ENCODE measurements at regions not wholly inside any gene's neighbourhood (a gene's known extent, or its start where the extent isn't known, plus 50 kb on each side); places are given as distances from the start of the nearest gene placed in this dataset.

DNA sequence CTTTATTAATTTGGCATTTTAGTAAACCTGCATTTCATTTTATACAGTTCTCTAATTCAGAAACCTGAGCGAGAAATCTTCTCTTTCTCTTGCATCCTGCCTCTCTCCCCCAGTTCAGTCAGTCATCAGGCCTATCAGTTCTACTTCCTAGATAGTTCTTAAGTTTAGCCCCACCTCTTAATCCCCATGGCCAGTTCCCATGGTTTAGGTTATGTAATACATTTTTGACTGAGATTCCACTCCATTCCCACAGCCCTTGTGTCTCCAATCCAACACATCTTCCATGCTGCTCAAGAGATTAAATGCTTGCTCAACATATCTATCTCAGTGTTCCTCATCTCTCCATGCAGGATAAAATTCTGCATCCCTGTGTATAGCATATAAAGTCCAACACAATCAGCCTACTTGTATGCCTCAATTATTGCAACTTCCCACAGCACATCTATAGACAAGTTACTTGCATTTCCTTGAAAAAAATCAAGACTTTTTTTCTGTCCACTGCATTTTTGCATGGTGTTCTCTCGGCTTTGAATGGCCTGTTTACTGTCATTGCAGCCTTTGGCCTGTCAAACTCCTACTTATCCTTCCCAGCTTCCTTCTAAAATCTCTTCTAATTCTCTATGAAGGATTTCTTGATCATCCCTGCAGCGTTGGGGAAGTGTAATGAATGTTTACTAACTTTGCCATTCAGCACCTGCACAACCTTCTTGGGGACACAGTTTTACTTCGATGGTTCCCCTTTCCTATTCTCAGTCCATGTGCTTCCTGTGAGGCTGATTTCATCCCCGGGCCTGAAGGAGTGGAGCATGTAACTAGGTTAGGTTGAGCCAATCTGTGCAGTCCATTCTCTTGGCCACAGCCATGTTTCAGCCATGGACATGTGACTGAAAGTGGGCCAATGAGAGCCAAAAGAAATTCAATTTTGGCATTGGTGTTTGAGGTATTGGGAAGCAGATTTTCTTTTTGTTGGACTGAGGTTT is 80.8 kb downstream of the DACT1 start:
- no peak overlapping the region for H3K4me3 Mint-ChIP-seq
- no peak overlapping the region for H3K27ac Mint-ChIP-seq
- no peak for DNase-seq
- H3K36me3 Mint-ChIP-seq: no peaks in the 10 kb centered on the region
- peaks cover 11% of the 10 kb centered on the region for H3K27me3 Mint-ChIP-seq
- no peaks in the 10 kb centered on the region for H3K9me3 Mint-ChIP-seq
- peaks cover 2% of the 10 kb centered on the region for H3K4me1 Mint-ChIP-seq

DNA sequence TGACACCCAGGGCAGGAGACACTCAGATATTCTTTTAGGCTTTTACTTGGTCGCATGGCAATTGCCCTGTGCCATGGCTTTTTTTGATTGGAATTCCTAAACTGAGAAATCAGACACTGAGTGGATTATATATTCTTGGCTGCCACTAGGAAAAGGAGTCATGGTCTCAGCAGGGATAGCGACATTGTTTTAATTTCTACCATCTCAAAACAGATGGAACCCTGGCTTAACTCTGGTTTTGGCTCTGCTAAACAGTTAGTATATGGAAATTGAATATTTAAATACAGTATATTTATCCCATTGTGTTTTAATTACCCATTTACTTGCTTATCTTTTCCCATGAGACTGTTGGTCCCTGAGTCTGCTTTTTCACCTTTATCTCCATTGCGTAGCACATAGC is 84.0 kb downstream of the DACT1 start:
- Mint-ChIP-seq H3K36me3 (no peaks in the 10 kb centered on the region), H3K27me3 (peaks cover 13% of the 10 kb centered on the region), H3K4me1 (no peaks in the 10 kb centered on the region), H3K4me3 (no peak overlapping the region), H3K27ac (no peak overlapping the region), H3K9me3 (no peaks in the 10 kb centered on the region)
- no peak for DNase-seq

DNA sequence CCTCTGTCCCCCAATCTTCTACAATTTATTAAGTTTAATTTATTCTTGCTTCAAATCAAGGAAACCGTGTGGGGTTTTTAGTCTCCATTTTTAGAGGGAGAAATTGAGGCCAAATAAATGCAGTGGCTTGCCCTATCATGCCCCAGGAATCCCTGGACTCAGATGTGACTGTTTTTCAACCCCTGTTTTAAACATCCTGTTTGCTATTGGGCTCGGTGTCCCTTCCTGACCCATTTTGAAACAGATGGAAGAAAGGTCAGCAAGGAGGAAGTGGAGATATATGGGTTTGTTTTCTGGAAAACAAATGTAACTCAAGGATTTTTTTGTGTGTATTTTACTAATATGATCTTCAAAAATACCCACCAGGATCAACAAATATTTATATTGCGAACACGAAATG is 84.7 kb downstream of the DACT1 start:
- H3K27me3 Mint-ChIP-seq: peaks cover 16% of the 10 kb centered on the region
- no peak overlapping the region for H3K4me3 Mint-ChIP-seq
- no peak overlapping the region for H3K27ac Mint-ChIP-seq
- no peaks in the 10 kb centered on the region for H3K36me3 Mint-ChIP-seq
- H3K9me3 Mint-ChIP-seq: no peaks in the 10 kb centered on the region
- DNase-seq: no peak
- H3K4me1 Mint-ChIP-seq: no peaks in the 10 kb centered on the region

DNA sequence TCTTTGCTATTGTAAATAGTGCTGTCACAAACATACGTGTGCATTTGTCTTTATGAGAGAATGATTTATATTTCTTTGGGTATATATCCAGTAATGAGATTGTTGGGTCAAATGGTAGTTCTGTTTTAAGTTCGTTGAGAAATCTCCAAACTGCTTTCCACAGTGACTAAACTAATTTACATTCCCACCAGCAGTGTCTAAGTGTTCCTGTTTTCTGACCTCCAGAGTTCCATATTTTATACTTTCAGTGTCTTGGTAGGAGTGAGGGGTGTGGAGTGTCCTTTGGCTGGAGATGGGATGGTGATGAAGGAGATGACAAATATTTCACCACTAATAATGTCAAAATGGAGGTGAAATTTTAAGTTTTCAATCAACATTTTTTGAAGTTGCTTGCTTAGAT is 86.4 kb downstream of the DACT1 start:
- no peak for DNase-seq
- no peaks in the 10 kb centered on the region for H3K4me1 Mint-ChIP-seq

DNA sequence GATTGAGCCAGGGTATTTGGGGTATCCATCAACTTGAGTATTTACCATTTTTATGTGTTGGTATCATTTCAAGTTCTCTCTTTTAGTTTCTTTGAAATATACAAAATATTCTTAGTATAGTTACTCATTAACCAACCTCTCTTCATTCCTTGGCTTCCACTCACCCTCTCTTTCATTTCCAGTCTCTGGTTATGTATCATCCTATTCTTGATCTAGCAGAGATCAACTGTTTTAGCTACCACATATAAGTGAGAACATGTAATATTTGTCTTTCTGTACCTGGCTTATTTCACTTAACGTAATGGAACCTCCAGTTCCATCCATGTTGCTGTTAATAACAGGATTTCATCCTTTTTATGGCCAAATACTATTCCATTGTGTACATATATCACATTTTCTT is 86.9 kb downstream of the DACT1 start:
- no peaks in the 10 kb centered on the region for H3K9me3 Mint-ChIP-seq
- no peak overlapping the region for H3K27ac Mint-ChIP-seq
- H3K4me3 Mint-ChIP-seq: no peak overlapping the region
- H3K4me1 Mint-ChIP-seq: no peaks in the 10 kb centered on the region
- no peak for DNase-seq
- no peaks in the 10 kb centered on the region for H3K36me3 Mint-ChIP-seq
- peaks cover 15% of the 10 kb centered on the region for H3K27me3 Mint-ChIP-seq

More for the DNA sequence above, 86.4 kb downstream of the DACT1 start:
- Mint-ChIP-seq H3K27me3 (peaks cover 16% of the 10 kb centered on the region), H3K27ac (no peak overlapping the region), H3K9me3 (no peaks in the 10 kb centered on the region), H3K4me3 (no peak overlapping the region), H3K36me3 (no peaks in the 10 kb centered on the region)

DNA sequence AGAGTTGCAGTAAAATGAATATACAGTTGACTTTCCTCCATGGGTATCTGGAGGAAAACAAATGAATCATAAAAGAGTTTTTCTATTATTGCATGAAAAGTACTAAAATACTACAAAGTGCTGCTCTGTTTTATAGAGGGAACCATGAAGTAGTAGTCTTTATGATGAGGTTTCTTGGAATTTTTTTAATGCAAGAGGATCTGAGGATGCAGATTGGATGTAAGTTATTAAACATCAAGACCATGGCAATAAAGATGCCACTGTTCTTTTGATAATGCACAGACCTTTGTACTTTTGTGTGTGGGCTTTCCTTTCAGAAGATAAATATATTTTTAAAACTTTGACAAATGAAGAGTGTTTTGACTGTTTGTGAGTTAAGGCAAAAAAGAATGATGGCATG is 87.5 kb downstream of the DACT1 start:
- Mint-ChIP-seq H3K9me3 (no peaks in the 10 kb centered on the region), H3K4me1 (no peaks in the 10 kb centered on the region), H3K36me3 (no peaks in the 10 kb centered on the region), H3K27ac (no peak overlapping the region), H3K27me3 (peaks cover 13% of the 10 kb centered on the region), H3K4me3 (no peak overlapping the region)
- no peak for DNase-seq

DNA sequence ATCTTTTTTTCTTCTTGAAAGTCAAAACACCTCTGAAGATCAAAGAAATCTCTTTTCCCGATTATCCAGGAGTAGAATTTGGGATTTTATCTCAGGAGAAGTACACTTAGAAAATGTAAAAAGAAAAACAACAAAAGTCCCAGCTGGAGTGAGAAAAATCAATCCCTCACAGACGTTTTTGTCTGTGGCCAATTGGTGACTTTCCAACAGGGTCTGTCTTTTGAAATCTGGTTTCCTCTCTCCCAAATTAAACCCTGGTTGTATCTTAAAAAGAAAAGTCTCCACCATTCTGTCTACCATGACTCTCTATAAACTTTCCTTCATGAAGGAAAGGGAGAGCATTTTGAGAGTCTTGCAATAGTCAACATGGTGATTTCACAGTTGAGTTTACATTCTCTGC is 88.1 kb downstream of the DACT1 start:
- peaks cover 17% of the 10 kb centered on the region for H3K27me3 Mint-ChIP-seq
- H3K36me3 Mint-ChIP-seq: no peaks in the 10 kb centered on the region
- no peak overlapping the region for H3K4me3 Mint-ChIP-seq
- no peak overlapping the region for H3K27ac Mint-ChIP-seq
- DNase-seq: no peak
- H3K9me3 Mint-ChIP-seq: no peaks in the 10 kb centered on the region
- H3K4me1 Mint-ChIP-seq: no peaks in the 10 kb centered on the region

DNA sequence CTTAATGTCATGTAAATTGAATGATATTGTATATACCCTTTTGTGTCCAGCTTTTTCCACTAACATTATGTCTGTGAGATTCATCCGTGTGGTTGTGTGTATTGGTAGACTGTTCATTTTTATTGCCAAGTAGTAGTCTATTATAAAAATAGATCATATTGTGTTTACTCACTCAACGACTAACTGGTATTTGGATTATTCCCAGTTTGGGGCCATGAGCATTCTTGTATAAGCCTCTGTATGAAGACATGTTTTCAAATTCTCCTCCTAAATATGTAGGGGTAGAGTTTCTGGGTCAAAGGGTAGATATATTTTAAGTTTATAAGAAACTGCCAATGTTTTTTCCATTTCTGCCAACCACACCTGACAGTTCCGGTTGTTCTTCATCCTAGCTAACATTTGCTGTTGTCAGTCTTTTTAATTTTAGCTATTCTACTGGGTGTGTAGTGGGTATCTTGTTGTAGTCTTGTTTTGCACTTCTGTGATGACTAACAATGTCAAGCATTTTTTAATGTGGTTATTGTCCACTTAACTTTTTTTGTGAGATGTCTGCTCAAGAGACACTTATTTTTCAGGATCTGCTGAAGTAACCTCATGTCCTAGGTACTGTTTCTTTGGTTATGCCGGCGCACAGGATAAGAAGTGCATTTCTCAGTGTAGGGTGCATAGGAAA is 93.2 kb downstream of the DACT1 start:
- Mint-ChIP-seq H3K9me3 (no peaks in the 10 kb centered on the region), H3K4me1 (peaks cover 17% of the 10 kb centered on the region), H3K27ac (no peak overlapping the region), H3K36me3 (no peaks in the 10 kb centered on the region), H3K27me3 (peaks cover 19% of the 10 kb centered on the region), H3K4me3 (no peak overlapping the region)
- DNase-seq: no peak

DNA sequence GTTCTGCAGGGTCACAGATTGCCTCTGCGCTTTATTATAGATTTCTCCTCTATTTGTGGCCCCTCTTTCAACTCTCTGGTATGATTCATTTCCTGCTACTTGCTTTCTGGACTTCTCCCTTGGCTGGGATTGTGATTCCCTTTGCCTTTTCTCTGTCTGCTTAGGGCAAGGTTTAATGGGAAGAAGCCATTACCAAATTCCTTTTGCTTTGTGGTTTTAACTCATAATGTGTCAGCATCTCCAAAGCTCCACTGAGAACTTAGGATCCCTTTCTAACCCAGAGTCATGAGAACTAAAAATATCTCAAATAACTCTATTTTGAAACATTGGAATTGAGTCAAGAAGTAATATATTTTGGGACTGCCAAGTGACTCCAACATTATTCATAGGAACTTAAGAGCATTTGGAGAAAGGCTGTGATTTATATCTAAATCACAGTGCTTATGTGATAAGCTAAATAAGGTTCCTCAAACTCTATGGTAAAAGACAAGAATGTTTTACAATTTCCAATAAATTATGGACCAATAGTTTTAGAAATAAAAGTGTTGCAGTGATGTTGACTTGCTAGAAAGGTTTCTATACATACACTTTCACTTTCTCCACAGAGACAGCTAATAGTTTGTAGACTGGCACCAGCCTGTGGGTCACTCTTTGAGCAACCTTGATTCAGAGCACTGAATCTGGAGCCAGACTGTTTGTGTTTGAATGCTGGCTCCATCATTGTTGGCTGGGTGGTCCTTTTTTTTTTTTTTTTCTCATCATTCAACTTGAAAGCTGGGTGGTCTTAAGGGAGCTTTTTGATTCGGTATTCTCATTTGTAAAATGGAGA is 93.9 kb downstream of the DACT1 start:
- Mint-ChIP-seq H3K27me3 (peaks cover 26% of the 10 kb centered on the region), H3K9me3 (no peaks in the 10 kb centered on the region), H3K4me1 (peaks cover 17% of the 10 kb centered on the region)

DNA sequence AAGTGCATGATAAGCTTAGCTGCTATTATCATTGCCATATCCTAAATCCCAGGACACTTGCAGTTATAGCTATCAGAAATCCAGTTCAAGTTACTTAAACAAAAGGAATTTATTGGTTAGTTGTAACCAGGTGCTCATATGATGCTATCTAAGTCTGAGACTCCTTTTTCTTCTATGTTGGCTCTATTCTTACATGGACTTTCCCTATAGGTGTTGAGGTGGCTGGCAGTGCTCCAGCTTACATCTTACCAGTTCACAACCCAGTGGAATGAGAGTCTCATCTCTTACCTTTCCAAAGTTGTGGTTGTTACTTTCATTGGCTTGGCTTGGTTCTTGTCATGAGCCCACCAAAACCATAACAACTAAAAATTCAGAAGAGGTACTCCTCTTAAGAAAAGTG is 94.6 kb downstream of the DACT1 start:
- H3K4me3 Mint-ChIP-seq: no peak overlapping the region
- no peak overlapping the region for H3K27ac Mint-ChIP-seq

More for the DNA sequence above, 93.9 kb downstream of the DACT1 start:
- DNase-seq: no peak
- Mint-ChIP-seq H3K27ac (no peak overlapping the region), H3K4me3 (no peak overlapping the region), H3K36me3 (no peaks in the 10 kb centered on the region)

DNA sequence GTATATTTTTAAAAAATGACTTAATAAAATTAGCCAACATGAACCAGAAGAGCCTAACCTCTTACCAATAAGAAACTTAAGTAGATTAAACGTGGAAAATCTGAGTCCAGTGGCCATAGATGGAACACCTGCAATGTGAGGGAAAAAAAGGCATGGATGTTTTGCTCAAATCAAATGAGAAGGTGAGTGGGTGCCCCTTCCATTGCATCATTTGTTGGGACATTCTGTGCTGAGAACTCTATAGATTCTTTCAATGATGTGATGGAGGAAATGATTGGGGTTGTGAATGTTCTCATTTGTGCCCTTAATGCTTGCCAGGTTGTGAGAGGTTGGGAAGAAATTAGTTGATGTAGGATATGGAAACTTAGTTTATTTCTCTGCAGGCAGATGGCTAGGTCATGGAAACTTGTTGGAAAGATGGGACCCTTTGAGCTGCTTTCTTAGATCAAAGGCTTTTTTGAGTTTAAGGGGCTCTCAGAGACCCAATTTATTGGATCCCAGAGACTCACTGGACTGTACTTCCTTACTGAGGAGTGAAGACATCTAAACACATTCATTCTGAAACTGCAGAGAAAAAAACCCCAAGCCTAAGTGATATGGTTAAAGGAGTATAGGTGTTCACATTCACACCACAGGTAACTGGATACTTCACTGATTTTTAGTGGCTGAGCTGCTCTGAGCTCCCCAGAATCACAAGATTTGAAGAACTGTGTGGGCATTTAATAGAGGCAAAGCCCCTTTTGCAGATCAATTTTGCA is 95.9 kb downstream of the DACT1 start:
- Mint-ChIP-seq H3K27ac (no peak overlapping the region), H3K4me3 (no peak overlapping the region), H3K27me3 (peaks cover 23% of the 10 kb centered on the region), H3K4me1 (peaks cover 17% of the 10 kb centered on the region), H3K9me3 (no peaks in the 10 kb centered on the region), H3K36me3 (no peaks in the 10 kb centered on the region)
- DNase-seq: no peak

More for the DNA sequence above, 94.6 kb downstream of the DACT1 start:
- Mint-ChIP-seq H3K9me3 (no peaks in the 10 kb centered on the region), H3K4me1 (peaks cover 17% of the 10 kb centered on the region), H3K27me3 (peaks cover 23% of the 10 kb centered on the region), H3K36me3 (no peaks in the 10 kb centered on the region)
- peak; percentile 7 for DNase-seq

DNA sequence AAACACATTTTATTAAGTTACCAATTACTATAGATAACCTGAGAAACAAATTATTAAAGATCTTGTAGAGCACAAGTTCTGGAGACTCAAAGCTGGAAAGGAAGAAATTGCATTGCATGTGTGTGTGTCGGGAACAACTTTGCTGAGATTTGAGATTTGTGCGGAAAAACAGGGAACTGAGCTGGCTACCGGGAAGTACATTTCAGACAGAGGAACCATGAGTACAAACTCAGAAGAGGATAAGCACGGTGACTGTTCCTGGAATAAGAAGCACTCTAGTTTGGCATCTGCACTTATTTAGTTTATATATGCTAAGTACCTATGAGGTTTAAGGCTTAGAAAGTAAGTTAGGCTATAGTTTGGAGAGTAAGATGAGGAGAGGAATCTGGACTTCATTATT is 97.8 kb downstream of the DACT1 start:
- Mint-ChIP-seq H3K27me3 (peaks cover 27% of the 10 kb centered on the region), H3K9me3 (no peaks in the 10 kb centered on the region), H3K36me3 (no peaks in the 10 kb centered on the region), H3K27ac (no peak overlapping the region), H3K4me3 (no peak overlapping the region), H3K4me1 (peaks cover 17% of the 10 kb centered on the region)
- no peak for DNase-seq

DNA sequence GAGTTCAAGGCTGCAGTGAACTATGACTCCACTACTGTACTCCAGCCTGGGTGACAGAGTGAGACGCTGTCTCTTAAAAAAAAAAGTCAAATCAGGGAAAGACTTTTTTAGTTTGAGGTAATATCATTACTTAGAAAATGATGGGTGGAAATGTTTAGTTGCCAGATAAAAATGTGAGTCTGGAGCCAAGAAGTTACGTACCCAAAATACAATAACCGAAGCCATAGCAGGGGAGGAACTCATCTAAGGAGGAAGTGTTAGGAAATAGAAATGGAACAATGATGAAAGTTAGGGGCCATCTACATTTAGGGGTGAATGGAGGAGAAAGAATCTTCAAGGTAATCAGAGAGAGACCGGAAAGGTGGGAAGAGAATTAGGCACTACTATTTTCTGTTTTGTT is 98.8 kb downstream of the DACT1 start:
- peaks cover 30% of the 10 kb centered on the region for H3K27me3 Mint-ChIP-seq
- no peaks in the 10 kb centered on the region for H3K36me3 Mint-ChIP-seq
- H3K27ac Mint-ChIP-seq: no peak overlapping the region
- H3K9me3 Mint-ChIP-seq: no peaks in the 10 kb centered on the region
- DNase-seq: no peak
- no peak overlapping the region for H3K4me3 Mint-ChIP-seq
- peaks cover 14% of the 10 kb centered on the region for H3K4me1 Mint-ChIP-seq

DNA sequence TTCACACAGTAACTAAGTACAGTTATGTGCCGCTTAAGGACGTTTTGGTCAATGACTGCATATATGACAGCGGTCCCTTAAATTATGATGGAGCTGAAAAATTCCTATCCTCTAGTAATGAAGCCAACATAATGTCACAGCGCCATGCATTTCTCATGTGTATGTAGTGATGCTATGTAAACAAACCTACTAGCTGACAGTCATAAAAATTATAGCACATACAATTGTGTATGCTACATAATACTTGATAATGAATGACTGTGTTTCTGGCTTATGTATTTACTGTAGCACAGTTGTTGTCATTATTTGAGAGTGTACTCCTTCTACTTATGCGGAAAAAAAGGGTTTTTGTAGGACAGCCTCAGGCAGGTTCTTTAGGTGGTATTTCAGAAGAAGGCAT is 99.7 kb downstream of the DACT1 start:
- Mint-ChIP-seq H3K27ac (no peak overlapping the region), H3K9me3 (no peaks in the 10 kb centered on the region), H3K4me3 (no peak overlapping the region), H3K36me3 (no peaks in the 10 kb centered on the region), H3K4me1 (peaks cover 11% of the 10 kb centered on the region), H3K27me3 (peaks cover 30% of the 10 kb centered on the region)
- no peak for DNase-seq
